ENCODE measurements at regions not wholly inside any gene's neighbourhood (a gene's known extent, or its start where the extent isn't known, plus 50 kb on each side); places are given as distances from the start of the nearest gene placed in this dataset.

- DNase-seq (ENCODE audit: low read depth in 3 of 3, low spot score in 1 of 3) = no peak
Observed at GRCh38 chr4:178351185-178351584, 908.9 kb upstream of the AGA start.

- no peak for DNase-seq (ENCODE audit: low read depth in 3 of 3, low spot score in 1 of 3)
Observed at GRCh38 chr4:178356725-178357124, 914.5 kb upstream of the AGA start.

GRCh38 chr4:178385481-178385880 lies 943.2 kb upstream of the AGA start:
- DNase-seq (ENCODE audit: low read depth in 3 of 3, low spot score in 1 of 3) = no peak

DNA sequence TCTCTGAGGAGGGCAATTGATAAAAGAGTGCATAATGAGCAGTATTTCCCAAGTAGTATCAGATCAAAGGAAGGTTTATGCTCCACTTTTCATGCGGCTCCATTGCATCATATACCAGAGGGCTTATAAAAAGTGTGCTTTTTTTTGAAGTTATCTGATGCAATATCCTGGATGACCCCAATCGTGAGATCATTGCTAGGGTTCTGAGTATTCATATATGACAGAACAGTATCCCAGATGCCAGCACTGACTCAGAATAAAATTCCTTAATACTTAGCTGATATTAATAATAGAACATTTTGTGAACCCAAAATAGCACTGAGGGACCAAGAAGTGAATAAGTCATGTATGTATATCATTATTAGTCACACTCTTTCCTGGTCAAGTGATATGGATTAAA lies 945.5 kb upstream of the AGA start:
- DNase-seq (ENCODE audit: low read depth in 3 of 3, low spot score in 1 of 3) = no peak

- no peak for DNase-seq (ENCODE audit: low read depth in 3 of 3, low spot score in 1 of 3)
Observed at GRCh38 chr4:178395798-178396197, 953.6 kb upstream of the AGA start.

DNA sequence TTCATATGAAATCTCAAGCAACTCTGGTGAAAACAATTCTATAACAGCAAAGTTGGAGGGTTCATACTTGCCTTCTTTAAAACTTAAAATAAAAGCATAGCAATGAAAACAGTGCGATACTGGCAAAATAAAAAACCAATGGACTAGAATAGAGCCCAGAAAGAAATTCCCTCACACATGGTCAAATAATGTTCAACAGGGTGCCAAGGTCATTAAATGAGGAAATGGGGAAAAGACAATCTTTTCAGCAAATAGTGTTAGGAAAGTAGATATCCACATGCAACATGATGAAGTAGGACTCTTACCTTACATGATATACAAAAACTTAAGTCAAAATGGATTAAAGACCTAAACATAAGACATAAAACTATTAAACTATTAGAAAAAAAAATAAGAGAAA lies 970.2 kb upstream of the AGA start:
- no peak for DNase-seq (ENCODE audit: low read depth in 3 of 3, low spot score in 1 of 3)

DNA sequence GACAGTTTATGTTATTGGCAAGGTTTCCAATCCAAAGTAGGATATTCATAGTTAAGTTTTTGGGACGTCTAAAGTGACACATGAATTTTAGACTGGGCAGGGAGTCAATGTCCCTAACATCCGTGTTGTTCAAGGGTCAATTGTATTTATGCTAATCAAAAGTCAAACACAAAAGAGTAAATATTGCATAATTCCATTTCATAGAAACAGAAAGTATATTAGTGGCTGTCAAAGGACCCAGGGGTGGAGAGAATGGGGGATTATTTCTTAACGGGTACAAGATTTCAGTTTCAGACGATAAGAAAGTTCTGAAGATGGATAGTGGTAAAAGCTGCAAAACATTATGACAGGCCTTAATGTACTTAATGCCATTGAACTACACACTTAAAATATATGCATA lies 971.8 kb upstream of the AGA start:
- no peak for DNase-seq (ENCODE audit: low read depth in 3 of 3, low spot score in 1 of 3)

GRCh38 chr4:178414881-178415446 lies 972.7 kb upstream of the AGA start:
- DNase-seq (ENCODE audit: low read depth in 3 of 3, low spot score in 1 of 3) = no peak

DNA sequence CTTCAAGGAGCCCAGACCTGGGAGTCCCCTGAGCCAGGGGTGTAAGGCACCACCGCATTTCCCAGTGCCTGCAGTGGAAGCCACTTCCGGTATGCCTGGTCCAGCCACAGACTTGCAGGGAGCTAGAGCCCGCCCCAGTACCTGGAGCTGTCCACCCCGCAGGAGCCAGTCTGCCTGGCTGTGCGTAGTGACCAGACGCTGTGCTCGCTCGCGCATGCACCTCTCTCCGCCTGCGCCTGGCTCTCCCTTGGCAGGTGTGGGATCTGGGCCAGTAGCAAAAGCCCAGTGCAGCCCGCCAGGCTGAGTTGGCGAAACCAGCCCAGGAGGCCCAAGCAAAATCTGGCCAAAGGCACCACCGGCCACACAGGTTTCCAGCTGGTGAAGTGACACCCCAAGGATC lies 973.7 kb upstream of the AGA start:
- DNase-seq (ENCODE audit: low read depth in 3 of 3, low spot score in 1 of 3) = no peak

DNA sequence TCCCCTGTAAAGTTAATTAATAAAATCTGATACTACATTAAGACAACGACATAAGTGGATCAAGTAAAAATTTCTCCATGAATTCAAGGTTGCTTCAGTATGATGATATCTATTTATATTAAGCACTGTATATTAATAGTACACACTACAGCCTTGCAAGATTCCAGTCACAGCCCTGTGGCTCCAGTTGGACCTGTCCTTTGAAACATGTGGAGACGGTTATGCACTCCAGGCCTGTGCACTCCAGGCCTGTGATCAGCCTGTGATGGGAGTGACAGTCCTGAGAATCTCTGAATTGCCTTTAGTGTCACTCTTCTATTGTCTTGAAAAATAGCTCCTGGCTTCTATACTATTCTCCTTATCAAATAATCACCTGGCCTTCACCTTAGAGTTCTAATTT lies 981.1 kb upstream of the AGA start:
- no peak for DNase-seq (ENCODE audit: low read depth in 3 of 3, low spot score in 1 of 3)

DNA sequence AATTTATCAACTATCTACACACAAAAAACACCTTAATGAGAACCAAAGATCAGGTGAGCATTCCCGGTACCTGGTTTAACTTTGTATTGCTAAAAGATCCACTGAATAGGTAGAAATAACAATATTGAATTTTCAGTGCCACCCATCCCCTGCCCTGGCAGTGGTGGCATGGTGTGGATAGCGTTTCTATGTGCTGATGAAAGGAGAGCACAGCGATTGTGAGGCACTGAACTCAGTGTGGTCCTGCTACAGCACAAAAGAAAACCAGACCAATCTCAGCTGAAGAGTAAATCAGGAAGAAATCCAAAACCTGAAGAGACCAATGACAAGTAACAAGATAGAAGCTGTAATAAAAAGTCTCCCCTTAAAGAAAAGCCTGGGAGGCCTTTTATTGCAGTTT lies 984.6 kb upstream of the AGA start:
- no peak for DNase-seq (ENCODE audit: low read depth in 3 of 3, low spot score in 1 of 3)

DNA sequence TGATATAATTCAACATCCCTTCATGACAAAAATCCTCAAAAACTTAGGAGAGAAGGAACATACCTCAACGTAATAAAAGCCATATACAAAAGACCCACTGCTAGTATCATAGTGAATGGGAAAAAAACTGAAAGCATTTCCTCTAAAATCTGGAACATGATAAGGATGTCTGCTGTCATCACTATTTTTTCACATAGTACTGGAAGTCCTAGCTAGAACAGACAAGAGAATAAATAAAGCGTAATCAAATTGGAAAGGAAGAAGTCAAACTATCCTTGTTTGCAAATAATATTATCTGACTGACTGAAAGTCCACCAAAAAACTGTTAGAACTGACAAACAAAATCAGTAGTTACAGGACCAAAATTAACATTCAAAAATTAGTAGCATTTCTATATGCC lies 985.4 kb upstream of the AGA start:
- no peak for DNase-seq (ENCODE audit: low read depth in 3 of 3, low spot score in 1 of 3)

DNA sequence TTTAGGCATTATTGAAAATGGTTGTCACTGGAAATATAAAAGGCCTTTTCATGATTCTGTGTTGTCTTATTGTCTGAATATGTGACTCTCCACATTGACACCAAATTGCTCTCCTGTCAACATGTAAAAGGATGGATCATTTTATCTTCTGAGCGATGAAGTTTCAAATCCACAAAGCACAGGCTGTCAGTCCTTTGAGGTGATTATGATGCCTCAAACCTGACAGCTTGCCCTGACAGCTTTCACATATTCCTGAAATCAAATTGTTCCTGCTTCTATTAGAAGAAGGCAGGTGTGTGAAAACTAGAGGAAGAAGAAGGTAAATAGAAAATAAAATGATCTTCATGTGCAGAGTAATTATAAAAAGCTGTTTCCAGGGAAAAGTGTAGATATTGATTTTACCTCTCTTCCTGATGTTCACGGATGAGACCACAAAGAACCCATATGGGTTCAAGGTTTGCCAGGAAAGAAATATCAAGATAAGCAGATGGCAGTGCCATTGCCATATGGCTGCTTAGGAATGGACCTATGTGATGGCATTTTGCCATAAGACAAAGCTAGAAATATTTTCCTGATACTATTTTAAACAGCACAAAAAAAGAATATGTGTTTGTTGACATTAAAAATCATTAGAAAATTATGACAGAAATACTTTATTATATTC lies 1006.3 kb upstream of the AGA start:
- no peak for DNase-seq (ENCODE audit: low read depth in 3 of 3, low spot score in 1 of 3)

DNA sequence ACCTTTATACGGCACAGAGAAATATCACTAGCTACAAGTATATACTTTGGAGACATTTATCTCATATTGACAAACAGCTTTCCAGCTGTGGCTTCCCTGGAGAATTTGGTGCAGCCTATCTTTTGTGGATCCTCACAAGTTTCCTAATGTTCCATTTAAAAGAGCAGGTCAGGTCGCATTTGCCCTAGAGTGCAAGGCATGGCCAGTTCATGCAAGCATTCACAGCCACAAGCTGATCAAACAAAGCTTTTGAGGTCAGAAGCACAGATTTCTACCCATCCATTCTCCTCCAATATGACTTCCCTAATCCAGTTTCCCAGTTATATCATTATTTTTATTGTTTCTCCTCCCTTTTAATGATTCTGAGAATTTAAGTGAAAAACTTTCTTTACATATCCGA lies 1008.4 kb upstream of the AGA start:
- DNase-seq (ENCODE audit: low read depth in 3 of 3, low spot score in 1 of 3) = no peak

- DNase-seq (ENCODE audit: low read depth in 3 of 3, low spot score in 1 of 3) = no peak
Observed at GRCh38 chr4:178453057-178453456, 1010.8 kb upstream of the AGA start.

- DNase-seq (ENCODE audit: low read depth in 3 of 3, low spot score in 1 of 3) = no peak
Observed at GRCh38 chr4:178457286-178457685, 1015.0 kb upstream of the AGA start.

DNA sequence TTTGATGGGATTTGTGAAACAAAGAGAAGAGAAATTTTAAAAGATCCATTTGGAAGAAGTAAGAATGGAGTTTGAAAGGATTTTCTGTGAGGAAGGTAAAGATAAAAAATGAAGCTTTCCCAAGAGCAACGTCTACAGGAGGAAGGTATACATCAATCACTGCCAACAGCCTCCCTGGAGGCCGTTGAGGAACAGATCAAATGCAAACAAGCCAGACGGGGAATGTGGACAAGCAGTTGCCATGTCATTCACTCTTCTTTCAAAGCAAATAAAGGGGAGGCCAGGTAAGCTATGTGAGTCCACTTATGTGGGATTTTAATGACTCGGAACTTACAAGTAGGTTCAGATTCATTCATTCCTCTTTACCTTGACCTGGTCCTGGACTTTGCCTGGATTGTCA lies 1020.5 kb upstream of the AGA start:
- no peak for DNase-seq (ENCODE audit: low read depth in 3 of 3, low spot score in 1 of 3)

DNA sequence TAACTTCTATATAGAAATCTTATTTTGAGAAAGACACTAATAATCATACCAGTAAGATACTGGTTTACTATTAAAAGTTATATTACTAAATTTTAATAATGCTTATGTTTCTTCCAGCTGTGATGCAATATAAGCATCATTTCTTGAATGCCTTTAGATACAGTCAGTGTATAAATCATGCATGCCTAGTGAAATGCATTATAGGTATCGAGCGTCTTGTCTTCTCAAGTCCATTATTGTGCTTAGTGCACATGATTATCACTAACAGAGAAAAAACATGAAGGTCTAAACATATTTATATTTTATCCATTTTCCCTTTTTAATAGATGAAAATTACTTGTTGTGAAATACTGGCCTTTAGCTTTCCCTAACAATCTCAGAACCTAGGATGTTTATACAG lies 1021.5 kb upstream of the AGA start:
- DNase-seq (ENCODE audit: low read depth in 3 of 3, low spot score in 1 of 3) = no peak

- DNase-seq (ENCODE audit: low read depth in 3 of 3, low spot score in 1 of 3) = no peak
Observed at GRCh38 chr4:178470996-178471784, 1029.0 kb upstream of the AGA start.

GRCh38 chr4:178471994-178472393 lies 1029.8 kb upstream of the AGA start:
- no peak for DNase-seq (ENCODE audit: low read depth in 3 of 3, low spot score in 1 of 3)

GRCh38 chr4:178480105-178480504 lies 1037.9 kb upstream of the AGA start:
- DNase-seq (ENCODE audit: low read depth in 3 of 3, low spot score in 1 of 3) = no peak

- DNase-seq (ENCODE audit: low read depth in 3 of 3, low spot score in 1 of 3) = no peak
Observed at GRCh38 chr4:178480881-178481280, 1038.6 kb upstream of the AGA start.

- no peak for DNase-seq (ENCODE audit: low read depth in 3 of 3, low spot score in 1 of 3)
Observed at GRCh38 chr4:178481564-178481963, 1039.3 kb upstream of the AGA start.
